Stomach (tissue), 8 donors: ENCODE measurements at regions not wholly inside any gene's neighbourhood (a gene's known extent, or its start where the extent isn't known, plus 50 kb on each side); places are given as distances from the start of the nearest gene placed in this dataset.

Source experiments
- DNase-seq, 2 donors: peaks; one replicate each; pipeline versions ENCODE4 v3.0.0 to v3.0.0-alpha.2; 2013 to 2019
- H3K27ac ChIP-seq, 5 donors: fragments of 200-600 bp in 4 of 5; sonication (generic) in 4 of 5; one replicate each; pipeline ENCODE4 v1.5.1; 2013 to 2019; ENCODE audit warnings: mild to moderate bottlenecking in 1 of 5, moderate library complexity in 1 of 5
- H3K27me3 ChIP-seq, 3 donors: fragments of 200-600 bp; sonication (generic); one replicate each; pipeline ENCODE4 v1.5.1; 2017 to 2019; ENCODE audit warnings: mixed run types in 1 of 3
- H3K36me3 ChIP-seq, 4 donors: fragments of 200-600 bp; sonication (generic); 1 replicate in 3 of 4; 2 replicates in 1 of 4; pipeline ENCODE4 v1.5.1; 2016 to 2019
- H3K4me1 ChIP-seq, 4 donors: fragments of 200-600 bp; sonication (generic); one replicate each; pipeline ENCODE4 v1.5.1; 2016 to 2019
- H3K4me3 ChIP-seq, 4 donors: fragments of 200-600 bp; sonication (generic) in 3 of 4; one replicate each; pipeline ENCODE4 v1.5.1; 2016 to 2019; ENCODE audit warnings: mild to moderate bottlenecking in 1 of 4
- H3K9me3 ChIP-seq, 4 donors: fragments of 200-600 bp; sonication (generic); one replicate each; pipeline ENCODE4 v1.5.1; 2016 to 2019
- CTCF ChIP-seq, 7 experiments: fragments of 450-650 bp in 4 of 7; fragments of 200-600 bp in 3 of 7; sonication (generic) in 3 of 7; IDR thresholded peaks; one replicate each; pipeline ENCODE4 v1.5.1; 2016 to 2019; ENCODE audit warnings: antibody characterized with exemption in 7 of 7, control low read depth in 2 of 7, mild to moderate bottlenecking in 1 of 7
- EP300 ChIP-seq: sonication (generic); formaldehyde crosslinking; IDR thresholded peaks from one replicate; pipeline ENCODE4 v1.6.1; 2017; ENCODE audit warnings: antibody characterized with exemption
- POLR2A ChIP-seq, 4 donors: fragments of 450-650 bp; IDR thresholded peaks; one replicate each; pipeline ENCODE4 v1.6.1; 2016; ENCODE audit warnings: antibody characterized with exemption in 4 of 4, control low read depth in 2 of 4, mild to moderate bottlenecking in 1 of 4, moderate library complexity in 1 of 4
- POLR2AphosphoS5 ChIP-seq, 3 donors: sonication (generic); formaldehyde crosslinking; IDR thresholded peaks; one replicate each; pipeline ENCODE4 v1.6.1; 2016; ENCODE audit warnings: antibody characterized with exemption in 3 of 3
- WGBS, 5 donors: extraction: QIAGEN DNeasy Blood & Tissue Kit in 3 of 5; methylation state at CpG; one replicate each; pipeline versions ENCODE4 v1.1.5 to v1.1.7; 2013 to 2018; 5-methylcytosine and 5-hydroxymethylcytosine counted together
- intact Hi-C: fragments of 100-400 bp; cut with DNase I; formaldehyde crosslinking; loops from one replicate; pipeline ENCODE4 v1.15.1; 2023; ENCODE audit warnings: low total_unique reads
- donor health status: healthy with polysubstance abuse.
- donor health status: Bipolar disorder and iron deficiency.
- donor health status: healthy.

GRCh38 chr21:15151385-15152103, 86.7 kb upstream of the NRIP1 start:
- H3K27ac ChIP-seq = no peak overlapping the region
- no peaks in the 10 kb centered on the region for H3K4me1 ChIP-seq
- H3K36me3 ChIP-seq = no peaks in the 10 kb centered on the region
- 84 to 86% (median 85%) methylated on average over 4 of the region's 4 CpGs for WGBS, 5 donors
- H3K9me3 ChIP-seq = no peaks in the 10 kb centered on the region
- no peak for TF ChIP-seq POLR2A (IDR thresholded peaks at IDR 0.05)
- TF ChIP-seq EP300 = no peak
- TF ChIP-seq POLR2AphosphoS5 (IDR thresholded peaks at IDR 0.05) = no peak
- no peak for TF ChIP-seq CTCF (IDR thresholded peaks at IDR 0.05)
- intact Hi-C loops = no loop called here
- no peak overlapping the region for H3K4me3 ChIP-seq
- DNase-seq = no peak
- no peaks in the 10 kb centered on the region for H3K27me3 ChIP-seq

- DNase-seq = no peak
- Histone ChIP-seq H3K36me3 (no peaks in the 10 kb centered on the region), H3K27me3 (no peaks in the 10 kb centered on the region), H3K4me3 (no peak overlapping the region), H3K9me3 (no peaks in the 10 kb centered on the region), H3K4me1 (no peaks in the 10 kb centered on the region), H3K27ac (no peak overlapping the region)
- intact Hi-C loops = no loop called here
- WGBS, 5 donors = 65 to 91% (median 85%) methylated on average over 3 of the region's 3 CpGs
- no peak for TF ChIP-seq POLR2AphosphoS5 (IDR thresholded peaks at IDR 0.05)
- no peak for TF ChIP-seq EP300
- TF ChIP-seq POLR2A (IDR thresholded peaks at IDR 0.05) = no peak
- TF ChIP-seq CTCF (IDR thresholded peaks at IDR 0.05) = no peak
Measured at GRCh38 chr21:15152591-15152990, 87.8 kb upstream of the NRIP1 start.

GRCh38 chr21:15159382-15160020, 94.7 kb upstream of the NRIP1 start:
- no peak overlapping the region for H3K4me3 ChIP-seq
- intact Hi-C loops = no loop called here
- no peaks in the 10 kb centered on the region for H3K27me3 ChIP-seq
- no peak for DNase-seq
- peaks cover 4 to 12% (median 9%) of the 10 kb centered on the region in 4 donors for H3K4me1 ChIP-seq
- no peak for TF ChIP-seq CTCF (IDR thresholded peaks at IDR 0.05)
- TF ChIP-seq EP300 = no peak
- no peak for TF ChIP-seq POLR2A (IDR thresholded peaks at IDR 0.05)
- no peak for TF ChIP-seq POLR2AphosphoS5 (IDR thresholded peaks at IDR 0.05)
- H3K9me3 ChIP-seq = no peaks in the 10 kb centered on the region
- no peaks in the 10 kb centered on the region for H3K36me3 ChIP-seq
- WGBS, 5 donors = 21 to 41% (median 30%) methylated on average over 2 of the region's 2 CpGs
- H3K27ac ChIP-seq = no peak overlapping the region

- no peak for DNase-seq
- intact Hi-C loops = no loop called here
- Histone ChIP-seq H3K4me1 (peaks cover 4 to 12% (median 9%) of the 10 kb centered on the region in 4 donors), H3K9me3 (no peaks in the 10 kb centered on the region), H3K27ac (no peak overlapping the region), H3K27me3 (no peaks in the 10 kb centered on the region), H3K4me3 (no peak overlapping the region), H3K36me3 (no peaks in the 10 kb centered on the region)
- no peak for TF ChIP-seq POLR2A (IDR thresholded peaks at IDR 0.05)
- TF ChIP-seq CTCF (IDR thresholded peaks at IDR 0.05) = no peak
- no peak for TF ChIP-seq POLR2AphosphoS5 (IDR thresholded peaks at IDR 0.05)
- no peak for TF ChIP-seq EP300
- WGBS, 5 donors = 23 to 65% (median 42%) methylated on average over 1 of the region's 1 CpG
Measured at GRCh38 chr21:15160136-15160535, 95.3 kb upstream of the NRIP1 start.
